LHCN-M2 (cell line): ENCODE measurements at regions not wholly inside any gene's neighbourhood (a gene's known extent, or its start where the extent isn't known, plus 50 kb on each side); places are given as distances from the start of the nearest gene placed in this dataset.

Experiments
- DNase-seq: peaks from one replicate; pipeline ENCODE4 v3.0.0-alpha.2; 2012; ENCODE audit warnings: low read depth

DNA sequence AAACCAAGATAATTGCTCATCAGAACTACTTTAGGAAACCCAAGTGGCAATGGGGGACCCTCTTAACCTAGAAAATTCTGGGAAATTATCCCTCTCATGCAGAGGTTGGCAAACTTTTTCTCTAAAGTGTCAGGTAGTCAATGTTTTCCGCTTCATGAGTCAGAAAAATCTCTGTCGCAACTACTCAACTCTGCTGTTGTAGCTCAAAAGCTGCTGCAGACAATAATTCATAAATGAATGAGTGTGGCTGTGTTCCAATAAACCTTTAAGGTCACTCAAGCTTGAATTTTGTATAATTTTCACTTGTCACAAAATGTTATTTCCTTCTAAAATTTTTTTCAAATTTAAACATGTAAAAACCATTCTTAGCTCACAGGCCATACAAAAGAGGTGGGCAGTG is 193.4 kb upstream of the MID1 start:
- no peak for DNase-seq

DNA sequence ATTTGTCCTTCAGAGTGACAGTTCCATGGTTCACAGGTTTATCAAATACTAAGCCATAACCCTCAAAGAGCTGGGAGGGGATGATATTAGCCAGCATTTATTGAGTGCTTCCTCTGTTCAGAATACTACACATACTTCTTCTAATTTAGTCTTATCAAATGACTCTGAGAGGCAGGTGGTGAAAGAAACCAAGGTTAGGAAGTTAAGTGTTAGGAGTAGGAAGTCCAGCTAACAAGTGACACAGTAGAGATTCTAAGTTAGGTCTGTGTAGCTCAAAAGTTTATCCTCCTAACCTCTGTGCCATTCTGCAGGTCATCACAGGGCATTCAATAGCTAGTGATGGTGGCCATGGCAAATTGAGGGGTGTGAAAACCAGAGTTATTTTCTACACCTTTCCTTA is 198.3 kb upstream of the MID1 start:
- no peak for DNase-seq

DNA sequence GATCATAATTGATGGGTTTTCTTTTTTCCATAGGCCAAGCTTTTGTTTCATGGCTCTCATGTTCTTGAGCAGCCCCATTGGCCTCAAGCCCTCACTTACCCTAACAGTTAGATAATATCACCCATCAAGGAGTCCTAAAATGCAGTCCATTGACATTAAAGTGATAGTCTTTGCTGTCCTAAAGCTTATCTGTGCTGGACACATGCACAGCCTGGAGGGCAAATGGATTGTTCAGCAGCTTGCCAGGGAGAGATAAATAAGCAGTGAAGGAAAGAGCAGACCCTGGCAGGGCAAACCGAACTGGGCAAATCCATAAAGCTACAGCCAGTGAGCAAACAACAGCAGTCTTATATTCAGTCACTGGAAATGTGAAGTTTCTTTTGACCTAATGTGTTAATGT is 199.6 kb upstream of the MID1 start:
- DNase-seq, result no peak

DNA sequence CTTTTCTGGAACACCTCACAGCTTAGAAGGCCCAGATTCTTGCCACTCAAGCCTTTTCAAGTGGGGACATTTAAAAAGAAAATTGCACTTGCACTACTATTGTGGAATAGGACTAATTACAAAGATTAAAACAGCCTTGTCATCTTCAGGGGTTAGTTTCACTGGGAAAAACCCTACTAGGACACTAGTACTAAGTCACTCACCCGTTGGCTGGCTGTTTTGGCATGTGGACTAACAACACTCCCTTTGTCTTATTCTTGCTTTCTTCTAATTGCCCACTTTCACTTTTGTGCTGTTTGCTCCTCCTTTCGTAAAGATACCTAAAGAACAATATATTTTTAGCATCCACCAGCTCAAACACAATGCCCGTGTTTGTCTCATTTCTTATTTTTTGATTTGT is 200.9 kb upstream of the MID1 start:
- DNase-seq, result no peak

DNA sequence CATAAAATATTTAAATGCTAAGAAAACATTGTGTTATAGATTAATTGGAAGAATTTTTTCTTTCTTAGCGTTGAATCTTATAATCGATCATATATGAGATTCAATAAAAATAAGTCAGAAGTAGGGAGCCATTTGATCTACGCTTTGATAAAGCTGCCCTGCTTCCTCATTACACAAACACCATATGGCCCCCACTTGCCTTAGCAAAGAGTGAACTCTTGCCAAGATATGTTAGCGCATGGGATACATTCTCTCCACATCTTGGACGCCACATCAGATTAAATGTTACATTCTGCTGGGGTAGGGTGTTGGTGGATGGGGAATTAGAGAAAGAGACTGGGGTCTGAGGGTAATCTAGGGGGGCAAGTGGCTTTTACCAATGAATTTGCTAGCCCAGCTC is 207.7 kb upstream of the MID1 start:
- DNase-seq, result no peak

DNA sequence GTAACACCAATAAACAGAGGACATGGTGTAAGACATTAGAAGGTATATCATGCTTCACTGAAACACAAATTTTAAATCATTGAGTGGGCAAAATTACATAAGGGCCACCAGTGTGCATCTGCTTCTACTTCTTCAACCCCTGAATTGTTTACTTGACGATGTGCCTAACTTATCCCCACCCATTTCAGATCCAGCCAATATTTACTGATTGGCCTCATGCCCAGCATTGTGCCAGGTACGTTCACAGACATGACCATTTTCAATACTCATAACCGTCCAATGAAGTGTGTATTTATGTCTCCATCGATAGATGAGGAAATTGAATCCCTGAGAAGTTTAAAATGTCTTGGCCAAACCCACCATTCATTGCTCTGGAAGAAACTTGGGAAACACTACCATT is 208.3 kb upstream of the MID1 start:
- DNase-seq, result no peak

DNA sequence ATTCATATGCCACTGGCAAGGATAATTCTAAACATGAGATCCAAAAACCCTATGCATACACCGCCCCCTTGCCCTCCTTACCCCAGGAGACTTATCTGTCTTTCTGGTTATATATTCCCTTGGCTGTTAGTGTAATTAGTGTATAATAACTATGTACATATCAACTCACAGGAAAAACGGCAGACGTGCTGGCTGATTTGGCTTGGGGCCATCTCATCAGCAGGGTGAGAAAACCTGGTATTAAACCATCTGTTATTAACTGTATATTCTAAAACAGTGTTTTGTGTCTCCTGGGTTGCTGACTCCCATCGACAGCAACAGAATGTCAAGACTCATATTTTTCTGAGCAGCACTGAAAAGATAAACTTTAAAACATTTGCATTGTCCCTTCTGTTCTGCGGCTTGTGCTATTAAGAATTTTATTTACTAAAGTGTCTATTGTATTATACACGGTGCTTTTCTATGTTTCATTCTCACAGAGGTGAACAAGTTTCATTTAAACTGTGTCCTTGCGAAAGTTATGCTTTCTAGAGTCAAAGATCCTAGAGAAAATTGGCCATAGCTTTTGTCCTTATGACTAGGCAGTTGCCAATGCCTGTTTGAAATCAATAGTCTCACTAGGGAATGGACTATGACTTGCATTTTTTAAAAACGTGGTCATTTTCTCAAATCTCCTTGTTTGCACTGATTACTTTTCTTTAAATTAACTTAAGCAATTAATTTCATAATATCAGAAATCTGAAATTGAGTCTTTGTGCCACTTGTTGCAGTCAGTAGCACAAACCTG is 211.5 kb upstream of the MID1 start:
- DNase-seq, result no peak

DNA sequence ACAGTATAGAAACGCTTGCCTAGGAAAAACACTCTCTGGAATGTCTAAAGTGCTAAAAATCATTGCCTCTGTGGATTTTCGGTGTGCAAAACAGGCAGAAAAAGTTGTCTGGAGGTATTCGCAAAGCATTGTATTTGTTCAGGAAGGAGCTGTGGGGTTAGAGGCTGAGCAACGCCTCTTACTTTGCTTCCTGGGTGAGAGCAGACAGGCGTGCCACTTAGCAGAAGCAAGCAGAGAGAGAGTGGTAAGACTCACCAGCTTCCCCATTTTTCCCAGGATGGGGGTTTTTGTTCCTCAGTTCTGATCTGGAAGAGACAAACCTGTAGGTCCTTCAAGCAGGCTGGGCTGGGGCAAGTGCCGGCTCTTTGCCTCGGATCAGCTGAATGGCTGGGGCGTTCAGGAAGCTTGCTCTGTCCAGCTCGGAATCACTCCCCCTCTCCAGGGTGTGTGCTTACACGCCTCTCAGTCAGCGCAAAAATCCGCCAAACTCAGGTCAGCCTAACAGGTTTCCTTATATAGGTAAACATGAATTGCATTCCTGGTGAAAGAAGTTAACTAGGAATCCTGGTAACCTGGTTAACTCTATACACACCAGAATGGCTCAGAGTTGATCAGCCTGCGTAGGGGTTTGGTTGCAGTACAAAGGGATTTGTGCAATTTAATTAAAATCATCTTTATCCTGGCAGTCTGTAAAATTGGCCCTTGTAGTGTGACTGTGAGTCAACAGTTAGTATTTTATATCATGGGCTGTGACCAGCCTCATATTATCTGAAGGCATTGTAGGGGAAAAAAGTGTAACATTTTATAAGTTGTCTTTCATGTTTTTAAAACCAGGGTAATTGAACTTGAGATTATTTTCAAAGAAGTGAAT is 213.1 kb upstream of the MID1 start:
- DNase-seq, result no peak

DNA sequence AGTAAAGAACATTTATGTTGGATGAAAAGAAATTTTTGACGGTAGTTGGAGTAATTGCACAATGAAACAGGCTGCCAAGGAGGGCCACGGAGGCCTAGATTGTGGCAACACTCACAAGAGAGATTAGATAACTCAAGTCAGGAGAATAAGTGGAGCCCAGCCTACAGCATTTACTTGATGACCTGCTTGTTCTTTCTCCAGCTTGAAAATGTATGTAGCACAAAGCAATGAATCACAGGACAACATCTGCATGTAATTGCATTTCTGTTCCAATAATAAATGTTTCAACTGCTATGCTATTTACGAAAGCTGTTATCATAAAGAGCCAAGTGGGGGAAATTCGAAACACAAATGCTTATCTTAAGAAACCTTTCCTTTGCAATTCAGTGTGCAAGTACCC is 221.2 kb upstream of the MID1 start:
- no peak for DNase-seq

DNA sequence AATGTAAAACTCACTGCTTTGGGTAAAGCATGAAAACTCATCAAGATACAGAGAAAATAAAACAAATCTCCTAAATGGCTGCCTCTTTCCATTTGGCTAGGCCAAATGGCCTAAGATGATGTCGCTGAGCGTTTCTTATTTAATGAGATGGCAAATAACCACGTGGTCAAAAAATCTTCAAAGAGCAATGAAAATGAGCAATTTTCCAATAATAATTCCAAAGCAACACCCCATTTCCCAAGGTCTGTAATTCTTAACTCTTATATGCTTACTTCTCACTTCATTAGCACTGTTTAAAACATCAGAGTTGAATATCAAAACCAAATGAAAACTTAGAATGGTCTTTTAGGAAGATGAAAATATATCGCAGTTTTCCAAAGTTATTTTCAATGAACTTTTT is 222.3 kb upstream of the MID1 start:
- DNase-seq, result no peak

DNA sequence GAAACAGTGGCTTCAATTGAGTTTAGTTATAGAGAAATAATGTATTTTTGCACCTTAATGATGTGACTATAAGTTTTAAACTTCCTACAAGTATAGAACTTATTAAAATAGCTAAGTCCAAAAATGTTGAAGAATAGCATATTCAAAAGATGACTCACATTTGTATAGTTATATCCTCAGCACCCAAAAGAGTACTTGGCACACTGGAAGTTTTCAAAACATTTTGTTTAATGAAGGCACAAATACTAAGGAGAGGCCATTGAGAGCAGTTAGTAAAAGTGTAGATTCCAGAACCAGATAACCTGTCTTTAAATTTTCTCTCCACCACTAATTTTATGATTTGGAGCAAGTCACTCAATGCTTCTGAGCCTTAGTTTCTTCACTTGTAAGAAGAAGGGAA is 226.9 kb upstream of the MID1 start:
- DNase-seq, result no peak

DNA sequence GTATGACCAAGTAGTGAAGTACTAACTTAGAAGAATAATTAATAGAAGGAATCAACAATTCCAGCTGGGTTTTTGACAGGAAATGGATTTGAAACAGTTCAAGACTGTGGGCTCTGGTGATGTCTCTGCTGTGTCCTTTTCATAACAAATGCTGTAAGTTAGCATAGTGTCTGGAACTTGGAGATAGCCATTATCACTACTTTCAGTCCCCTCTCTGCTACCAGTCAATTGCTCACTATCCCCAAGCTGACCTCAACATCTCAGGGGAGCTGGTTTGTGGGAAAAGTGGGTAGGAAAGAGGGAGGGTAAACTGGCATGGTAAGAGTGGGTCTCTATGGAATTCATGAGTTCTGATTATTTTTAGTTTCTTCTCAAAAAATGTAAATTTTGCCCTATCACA is 231.4 kb upstream of the MID1 start:
- no peak for DNase-seq

DNA sequence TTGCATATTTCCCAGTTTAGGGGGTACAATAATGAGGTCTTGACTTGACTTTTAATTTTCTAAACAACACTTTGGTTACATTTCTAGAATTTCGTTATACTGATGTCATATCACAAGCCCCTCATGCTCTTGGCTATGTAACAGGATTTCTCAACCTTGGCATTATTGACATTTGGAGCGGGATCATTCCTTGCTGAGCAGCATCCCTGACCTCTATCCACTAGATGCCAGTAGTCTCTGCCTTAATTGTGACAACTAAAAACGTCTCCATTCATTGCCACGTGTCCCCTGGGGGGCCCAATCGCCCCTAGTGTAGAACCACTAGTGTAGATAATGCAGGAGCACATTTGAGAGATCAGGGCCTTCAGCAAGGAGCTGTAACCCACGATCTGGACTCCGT is 234.2 kb upstream of the MID1 start:
- no peak for DNase-seq

DNA sequence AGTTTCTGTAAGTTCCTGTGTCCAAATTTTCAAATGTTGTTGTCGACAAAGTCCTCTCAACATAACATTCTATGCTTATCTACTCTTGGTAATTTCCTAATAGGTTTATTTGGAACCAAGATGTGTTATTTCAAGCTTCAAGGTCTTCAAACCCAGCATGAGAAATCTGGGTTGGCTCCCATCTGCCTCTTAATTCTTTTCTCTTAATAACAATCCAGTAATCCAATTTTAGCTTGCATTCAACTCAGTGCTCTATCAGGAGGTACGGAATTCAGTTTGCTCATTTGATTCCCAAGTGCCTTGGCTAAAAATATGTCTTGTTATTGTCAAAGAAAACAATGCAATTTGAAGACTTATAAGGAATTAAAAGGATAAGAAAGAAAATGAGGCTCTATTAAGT is 235.5 kb upstream of the MID1 start:
- no peak for DNase-seq

DNA sequence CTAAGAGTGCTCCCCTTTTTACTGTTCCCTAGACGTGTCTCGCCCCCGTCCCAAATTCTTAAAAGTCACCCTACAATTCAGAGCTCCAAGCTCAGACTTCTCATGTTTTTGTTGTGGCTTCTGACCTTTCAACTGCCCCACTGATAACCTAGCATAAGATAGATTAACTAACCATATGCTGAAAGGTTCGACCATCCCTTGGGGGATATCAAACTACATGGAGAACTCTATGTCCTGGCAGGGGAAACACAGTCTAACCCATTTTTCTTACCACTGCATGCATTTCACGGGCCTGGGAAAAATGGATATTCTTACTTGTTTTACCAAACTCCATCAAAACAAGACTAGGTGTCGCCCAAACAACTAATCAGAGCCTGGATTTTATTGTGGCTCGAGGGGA is 236.4 kb upstream of the MID1 start:
- no peak for DNase-seq

DNA sequence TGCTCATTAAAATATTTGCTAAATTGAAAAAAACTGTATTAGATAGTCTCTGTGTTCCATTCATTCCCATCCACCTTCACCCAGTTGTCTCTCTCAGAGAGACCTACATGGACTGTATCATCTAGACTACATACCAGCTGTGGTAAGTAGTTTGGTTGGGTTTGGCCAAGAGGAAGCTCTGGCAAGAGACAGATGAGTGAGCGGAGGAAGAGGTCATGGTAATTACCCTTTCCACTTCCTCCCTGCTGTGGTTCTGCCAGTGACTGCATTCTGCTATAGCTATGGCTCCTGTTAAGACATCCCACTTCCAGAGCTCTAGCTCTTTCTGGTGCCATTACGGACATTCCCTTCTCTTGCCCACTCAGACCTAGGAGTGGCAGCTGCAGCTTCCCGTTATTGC is 239.0 kb upstream of the MID1 start:
- no peak for DNase-seq

DNA sequence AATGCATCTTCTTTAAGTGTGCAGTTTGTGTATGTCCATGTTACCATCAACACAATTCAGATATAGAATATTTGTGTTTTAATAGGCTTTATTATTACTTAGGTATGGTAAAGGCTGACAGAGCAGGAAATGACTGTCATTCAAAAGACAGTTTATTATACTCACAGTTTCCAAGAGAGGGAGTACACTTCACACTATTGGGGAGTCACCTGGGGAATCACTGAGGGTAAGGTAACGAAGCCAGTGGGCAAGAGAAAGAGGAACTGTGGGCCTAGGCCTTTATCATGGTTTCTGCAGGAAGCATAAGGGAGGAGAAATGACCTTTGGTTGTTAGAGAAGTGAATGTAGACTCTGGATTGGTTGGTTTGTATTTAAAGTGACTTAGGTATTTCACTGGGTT is 235.1 kb upstream of the HCCS start:
- no peak for DNase-seq

DNA sequence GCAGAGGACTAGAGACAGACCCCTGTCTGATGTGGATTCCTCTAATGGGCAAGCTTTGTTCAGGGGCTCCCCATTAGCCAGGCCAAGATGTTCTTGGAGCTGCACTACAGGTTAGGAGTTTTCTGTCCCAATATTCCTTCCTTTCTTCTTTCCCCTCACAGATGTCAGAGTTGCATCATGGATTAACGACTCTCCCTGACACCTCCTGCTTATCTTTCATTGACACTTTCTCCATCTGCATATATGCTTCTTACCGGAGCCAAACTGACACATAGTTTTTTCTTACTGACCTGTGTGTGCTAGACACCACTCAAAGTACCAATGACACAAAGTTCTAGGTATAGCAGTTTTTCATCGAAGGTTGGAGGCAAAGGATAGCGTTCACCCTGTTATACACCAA is 228.6 kb upstream of the HCCS start:
- no peak for DNase-seq

DNA sequence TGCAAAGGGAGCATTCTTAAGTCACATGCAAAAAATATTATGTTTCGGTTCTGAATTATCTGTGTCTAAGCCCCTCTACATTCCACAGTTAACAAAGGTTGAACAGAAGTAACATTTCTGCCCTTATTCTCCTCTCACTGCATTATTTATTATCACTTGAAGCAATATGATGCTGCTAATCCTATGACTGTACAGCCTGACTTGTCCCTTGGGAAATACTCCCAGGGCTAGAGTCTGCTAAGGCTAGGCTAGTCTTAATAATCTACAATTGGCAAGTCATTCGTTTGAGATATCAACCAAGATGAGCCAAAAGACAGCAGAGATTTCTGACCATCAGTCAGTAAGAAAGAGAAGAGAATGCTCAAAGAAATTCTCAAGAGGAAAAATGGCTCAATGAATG is 226.9 kb upstream of the HCCS start:
- peak; percentile 71 for DNase-seq

DNA sequence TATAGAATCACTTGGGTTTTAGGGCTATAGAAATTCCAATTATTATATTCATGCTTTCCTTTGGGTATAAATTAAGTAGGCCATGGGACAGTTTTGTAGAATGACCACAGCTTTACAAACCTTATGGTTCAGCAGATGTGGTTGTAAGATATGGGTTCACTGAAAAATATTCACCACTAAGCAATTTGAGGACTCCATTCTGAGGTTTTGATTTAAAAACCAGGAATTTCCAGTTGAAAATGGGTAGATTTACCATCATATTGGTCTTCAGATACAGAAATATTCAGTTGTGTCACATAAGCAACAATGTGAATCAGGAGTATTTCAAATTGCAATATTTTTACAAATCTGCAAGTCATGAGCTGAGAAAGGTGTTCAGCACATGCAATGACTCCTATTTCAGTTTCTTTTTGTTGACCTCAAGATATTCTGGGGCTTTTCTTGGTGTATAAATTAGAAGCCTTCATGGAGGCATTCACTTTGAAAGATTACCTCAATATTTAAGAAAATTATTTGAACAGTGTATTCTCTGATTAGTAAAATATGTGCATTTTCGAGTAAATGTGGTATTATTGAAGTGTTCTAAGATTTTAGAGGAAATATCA is 218.4 kb upstream of the HCCS start:
- peak; percentile 42 for DNase-seq

DNA sequence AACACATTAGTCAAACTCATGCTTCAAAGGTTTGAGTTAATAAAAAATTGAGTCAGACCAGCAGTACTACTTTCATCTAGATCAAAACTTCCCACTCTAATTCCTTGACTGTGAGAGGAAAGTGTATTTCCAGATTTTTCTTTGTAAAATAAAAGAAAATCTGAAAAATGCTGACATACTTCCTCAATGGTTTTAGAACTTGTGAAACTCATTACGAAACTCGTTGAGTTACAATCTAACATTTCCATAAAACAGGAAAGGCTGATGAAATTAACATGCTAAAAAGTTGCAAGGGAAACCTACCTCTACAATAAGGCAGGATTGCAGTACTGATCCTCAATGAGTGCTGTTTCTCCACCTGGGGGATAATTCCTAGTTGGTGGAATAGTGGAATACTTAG is 217.8 kb upstream of the HCCS start:
- DNase-seq, result no peak

DNA sequence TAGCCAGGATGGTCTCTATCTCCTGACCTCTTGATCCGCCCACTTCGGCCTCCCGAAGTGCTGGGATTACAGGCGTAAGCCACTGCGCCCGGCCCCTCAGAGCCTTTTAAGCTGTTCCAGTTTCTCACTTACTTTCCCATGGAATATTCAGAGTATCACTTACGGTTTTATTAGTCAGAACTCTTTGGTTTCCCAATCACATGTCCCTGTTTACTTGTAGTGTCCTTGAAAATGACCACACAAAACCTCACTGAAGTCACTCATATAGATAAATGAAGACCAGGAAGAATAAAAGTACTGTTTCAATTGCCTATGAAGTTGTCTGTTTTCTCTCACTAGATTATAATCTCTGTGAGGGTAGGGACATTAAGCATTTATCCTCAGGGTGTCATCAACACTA is 217.2 kb upstream of the HCCS start:
- DNase-seq, result peak; percentile 34

DNA sequence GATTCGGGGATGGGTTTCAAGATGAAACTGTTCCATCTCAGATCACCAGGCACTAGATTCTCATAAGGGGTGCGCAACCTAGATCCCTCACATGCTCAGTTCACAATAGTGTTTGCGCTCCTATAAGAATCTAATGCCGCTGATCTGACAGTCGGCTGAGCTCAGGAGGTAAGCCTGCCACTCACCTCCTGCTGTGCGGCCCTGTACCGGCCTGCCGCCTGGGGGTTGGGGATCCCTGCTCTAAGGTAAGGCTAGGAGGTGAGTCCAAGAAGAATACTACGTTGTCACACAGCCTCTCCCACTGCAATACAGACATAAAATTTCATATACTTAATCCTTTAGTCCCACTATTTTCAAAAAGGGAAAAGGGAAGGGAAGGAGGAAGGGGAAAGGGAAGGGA is 213.4 kb upstream of the HCCS start:
- no peak for DNase-seq
